ENCODE measurements at regions not wholly inside any gene's neighbourhood (a gene's known extent, or its start where the extent isn't known, plus 50 kb on each side); places are given as distances from the start of the nearest gene placed in this dataset.

DNA sequence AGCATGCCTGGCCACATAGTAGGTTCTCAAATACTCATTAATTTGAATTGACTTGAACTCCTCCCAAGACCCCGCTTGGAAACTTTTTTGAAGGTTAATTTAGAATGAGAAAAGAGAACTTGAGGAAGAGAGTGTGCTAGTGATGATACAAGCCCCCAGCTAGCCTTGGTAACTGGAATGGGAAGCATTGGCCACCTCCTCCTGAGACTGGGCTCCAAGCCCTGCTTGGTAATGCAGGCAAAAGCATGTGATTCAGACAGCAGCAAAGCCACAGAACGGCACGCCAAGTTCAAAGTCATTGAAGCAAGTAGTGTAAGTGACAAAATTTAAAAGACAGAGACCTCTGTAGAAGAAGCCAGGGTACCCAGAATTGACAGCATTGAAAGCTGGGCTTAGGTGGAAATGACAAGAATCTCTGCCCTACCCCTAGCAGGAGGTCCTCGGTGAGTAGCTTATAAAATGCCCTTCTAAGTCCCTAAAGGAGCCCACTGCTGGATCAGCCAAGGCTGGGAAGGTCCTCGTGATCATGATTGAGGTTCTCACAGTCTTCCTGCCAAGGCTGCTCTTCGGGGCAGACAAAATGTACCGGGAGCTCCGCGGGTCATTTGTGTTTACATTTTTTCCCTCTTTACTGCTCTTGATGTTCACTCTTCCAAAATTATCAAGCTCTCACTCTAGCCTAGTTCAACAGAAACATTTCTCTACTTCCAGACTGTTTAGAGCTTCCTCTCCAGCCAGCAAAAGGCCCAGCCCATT, 99.4 kb downstream of the TSEN15 start:
- no peaks in the 10 kb centered on the region for H3K4me1 ChIP-seq (ENCODE audit: control insufficient read depth, insufficient read depth, low read length)
- no peak overlapping the region for H3K27ac ChIP-seq (ENCODE audit: extremely low read depth, low read depth, low read length)
- CTCF ChIA-PET = interaction anchor here (0.6 kb wide), 1 partner anchor 36 kb away, joined by 3 read pairs; no protein-coding TSS in a partner anchor
- POLR2A ChIA-PET = no interaction called here
- no peaks in the 10 kb centered on the region for H3K9me3 ChIP-seq (ENCODE audit: control insufficient read depth, insufficient read depth, low read depth, low read length)
- H3K36me3 ChIP-seq (ENCODE audit: control insufficient read depth in 2 of 2, insufficient read depth in 1 of 2, low read length in 2 of 2) = no peaks in the 10 kb centered on the region
- H3K4me3 ChIP-seq (ENCODE audit: low read depth, low read length) = no peak overlapping the region
- TF ChIP-seq, protein P1, sequence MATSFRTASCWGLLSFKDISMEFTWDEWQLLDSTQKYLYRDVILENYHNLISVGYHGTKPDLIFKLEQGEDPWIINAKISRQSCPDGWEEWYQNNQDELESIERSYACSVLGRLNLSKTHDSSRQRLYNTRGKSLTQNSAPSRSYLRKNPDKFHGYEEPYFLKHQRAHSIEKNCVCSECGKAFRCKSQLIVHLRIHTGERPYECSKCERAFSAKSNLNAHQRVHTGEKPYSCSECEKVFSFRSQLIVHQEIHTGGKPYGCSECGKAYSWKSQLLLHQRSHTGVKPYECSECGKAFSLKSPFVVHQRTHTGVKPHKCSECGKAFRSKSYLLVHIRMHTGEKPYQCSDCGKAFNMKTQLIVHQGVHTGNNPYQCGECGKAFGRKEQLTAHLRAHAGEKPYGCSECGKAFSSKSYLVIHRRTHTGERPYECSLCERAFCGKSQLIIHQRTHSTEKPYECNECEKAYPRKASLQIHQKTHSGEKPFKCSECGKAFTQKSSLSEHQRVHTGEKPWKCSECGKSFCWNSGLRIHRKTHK (tag by site-specific recombination; IDR thresholded peaks at IDR 0.05) = no peak
- TF ChIP-seq ZFP37 (tag by site-specific recombination; IDR thresholded peaks at IDR 0.05) = no peak
- TF ChIP-seq KLF9 (tag by site-specific recombination; IDR thresholded peaks at IDR 0.05; ENCODE audit: low read depth) = no peak
- TF ChIP-seq HOXC10 (CRISPR knock-in tag; IDR thresholded peaks at IDR 0.05) = no peak
- TF ChIP-seq, protein P2, sequence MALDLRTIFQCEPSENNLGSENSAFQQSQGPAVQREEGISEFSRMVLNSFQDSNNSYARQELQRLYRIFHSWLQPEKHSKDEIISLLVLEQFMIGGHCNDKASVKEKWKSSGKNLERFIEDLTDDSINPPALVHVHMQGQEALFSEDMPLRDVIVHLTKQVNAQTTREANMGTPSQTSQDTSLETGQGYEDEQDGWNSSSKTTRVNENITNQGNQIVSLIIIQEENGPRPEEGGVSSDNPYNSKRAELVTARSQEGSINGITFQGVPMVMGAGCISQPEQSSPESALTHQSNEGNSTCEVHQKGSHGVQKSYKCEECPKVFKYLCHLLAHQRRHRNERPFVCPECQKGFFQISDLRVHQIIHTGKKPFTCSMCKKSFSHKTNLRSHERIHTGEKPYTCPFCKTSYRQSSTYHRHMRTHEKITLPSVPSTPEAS (tag by site-specific recombination; IDR thresholded peaks at IDR 0.05) = no peak

DNA sequence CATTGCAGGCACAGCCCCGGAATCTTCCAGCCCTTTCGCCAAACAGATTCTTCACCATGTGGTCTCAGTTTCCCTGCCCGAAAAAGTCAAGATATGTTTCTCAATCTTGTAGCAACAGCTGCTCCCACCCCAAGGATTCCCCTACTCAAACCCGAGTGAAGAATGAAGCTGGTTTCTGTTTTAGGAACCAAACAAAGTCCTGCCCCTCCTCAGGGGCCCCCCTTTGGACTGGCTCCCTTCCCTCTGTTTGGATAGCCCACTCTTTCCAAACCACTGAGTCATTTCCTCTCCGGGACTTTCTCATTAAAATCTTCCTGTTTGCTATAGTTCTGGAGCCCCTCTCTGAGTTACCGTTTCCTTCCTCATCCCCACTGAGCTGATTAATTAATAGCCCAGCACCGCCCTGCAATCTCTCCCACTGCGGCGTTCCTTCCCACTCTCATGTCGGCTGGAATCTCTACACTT, 100.9 kb downstream of the TSEN15 start:
- POLR2A ChIA-PET = no interaction called here
- TF ChIP-seq, protein P3, sequence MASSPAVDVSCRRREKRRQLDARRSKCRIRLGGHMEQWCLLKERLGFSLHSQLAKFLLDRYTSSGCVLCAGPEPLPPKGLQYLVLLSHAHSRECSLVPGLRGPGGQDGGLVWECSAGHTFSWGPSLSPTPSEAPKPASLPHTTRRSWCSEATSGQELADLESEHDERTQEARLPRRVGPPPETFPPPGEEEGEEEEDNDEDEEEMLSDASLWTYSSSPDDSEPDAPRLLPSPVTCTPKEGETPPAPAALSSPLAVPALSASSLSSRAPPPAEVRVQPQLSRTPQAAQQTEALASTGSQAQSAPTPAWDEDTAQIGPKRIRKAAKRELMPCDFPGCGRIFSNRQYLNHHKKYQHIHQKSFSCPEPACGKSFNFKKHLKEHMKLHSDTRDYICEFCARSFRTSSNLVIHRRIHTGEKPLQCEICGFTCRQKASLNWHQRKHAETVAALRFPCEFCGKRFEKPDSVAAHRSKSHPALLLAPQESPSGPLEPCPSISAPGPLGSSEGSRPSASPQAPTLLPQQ (tag by site-specific recombination; IDR thresholded peaks at IDR 0.05) = no peak
- TF ChIP-seq ZNF16 (tag by site-specific recombination; IDR thresholded peaks at IDR 0.05; ENCODE audit: low read depth) (no peak), ZSCAN16 (tag by site-specific recombination; IDR thresholded peaks at IDR 0.05) (no peak), ZNF501 (tag by site-specific recombination; IDR thresholded peaks at IDR 0.05) (no peak), ZEB2 (tag by site-specific recombination; IDR thresholded peaks at IDR 0.05) (no peak), BCL11B (tag by site-specific recombination; IDR thresholded peaks at IDR 0.05; ENCODE audit: low read depth) (no peak), ZNF324 (tag by site-specific recombination; IDR thresholded peaks at IDR 0.05) (no peak), ZNF394 (tag by site-specific recombination; IDR thresholded peaks at IDR 0.05; ENCODE audit: borderline replicate concordance) (no peak), ZNF544 (tag by site-specific recombination; IDR thresholded peaks at IDR 0.05) (no peak), ZNF529 (tag by site-specific recombination; IDR thresholded peaks at IDR 0.05; ENCODE audit: insufficient replicate concordance) (no peak), ZNF555 (tag by site-specific recombination; conservative IDR thresholded peaks at IDR 0.05) (no peak), ZNF521 (tag by site-specific recombination; IDR thresholded peaks at IDR 0.05) (no peak), ZBTB48 (tag by site-specific recombination; IDR thresholded peaks at IDR 0.05) (no peak), GLIS2 (tag by site-specific recombination; IDR thresholded peaks at IDR 0.05) (no peak)
- TF ChIP-seq, protein P4, sequence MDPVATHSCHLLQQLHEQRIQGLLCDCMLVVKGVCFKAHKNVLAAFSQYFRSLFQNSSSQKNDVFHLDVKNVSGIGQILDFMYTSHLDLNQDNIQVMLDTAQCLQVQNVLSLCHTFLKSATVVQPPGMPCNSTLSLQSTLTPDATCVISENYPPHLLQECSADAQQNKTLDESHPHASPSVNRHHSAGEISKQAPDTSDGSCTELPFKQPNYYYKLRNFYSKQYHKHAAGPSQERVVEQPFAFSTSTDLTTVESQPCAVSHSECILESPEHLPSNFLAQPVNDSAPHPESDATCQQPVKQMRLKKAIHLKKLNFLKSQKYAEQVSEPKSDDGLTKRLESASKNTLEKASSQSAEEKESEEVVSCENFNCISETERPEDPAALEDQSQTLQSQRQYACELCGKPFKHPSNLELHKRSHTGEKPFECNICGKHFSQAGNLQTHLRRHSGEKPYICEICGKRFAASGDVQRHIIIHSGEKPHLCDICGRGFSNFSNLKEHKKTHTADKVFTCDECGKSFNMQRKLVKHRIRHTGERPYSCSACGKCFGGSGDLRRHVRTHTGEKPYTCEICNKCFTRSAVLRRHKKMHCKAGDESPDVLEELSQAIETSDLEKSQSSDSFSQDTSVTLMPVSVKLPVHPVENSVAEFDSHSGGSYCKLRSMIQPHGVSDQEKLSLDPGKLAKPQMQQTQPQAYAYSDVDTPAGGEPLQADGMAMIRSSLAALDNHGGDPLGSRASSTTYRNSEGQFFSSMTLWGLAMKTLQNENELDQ (tag by site-specific recombination; IDR thresholded peaks at IDR 0.05; ENCODE audit: low read depth) = no peak
- TF ChIP-seq, protein P5, sequence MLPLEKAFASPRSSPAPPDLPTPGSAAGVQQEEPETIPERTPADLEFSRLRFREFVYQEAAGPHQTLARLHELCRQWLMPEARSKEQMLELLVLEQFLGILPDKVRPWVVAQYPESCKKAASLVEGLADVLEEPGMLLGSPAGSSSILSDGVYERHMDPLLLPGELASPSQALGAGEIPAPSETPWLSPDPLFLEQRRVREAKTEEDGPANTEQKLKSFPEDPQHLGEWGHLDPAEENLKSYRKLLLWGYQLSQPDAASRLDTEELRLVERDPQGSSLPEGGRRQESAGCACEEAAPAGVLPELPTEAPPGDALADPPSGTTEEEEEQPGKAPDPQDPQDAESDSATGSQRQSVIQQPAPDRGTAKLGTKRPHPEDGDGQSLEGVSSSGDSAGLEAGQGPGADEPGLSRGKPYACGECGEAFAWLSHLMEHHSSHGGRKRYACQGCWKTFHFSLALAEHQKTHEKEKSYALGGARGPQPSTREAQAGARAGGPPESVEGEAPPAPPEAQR (tag by site-specific recombination; IDR thresholded peaks at IDR 0.05) = no peak
- TF ChIP-seq, protein P6, sequence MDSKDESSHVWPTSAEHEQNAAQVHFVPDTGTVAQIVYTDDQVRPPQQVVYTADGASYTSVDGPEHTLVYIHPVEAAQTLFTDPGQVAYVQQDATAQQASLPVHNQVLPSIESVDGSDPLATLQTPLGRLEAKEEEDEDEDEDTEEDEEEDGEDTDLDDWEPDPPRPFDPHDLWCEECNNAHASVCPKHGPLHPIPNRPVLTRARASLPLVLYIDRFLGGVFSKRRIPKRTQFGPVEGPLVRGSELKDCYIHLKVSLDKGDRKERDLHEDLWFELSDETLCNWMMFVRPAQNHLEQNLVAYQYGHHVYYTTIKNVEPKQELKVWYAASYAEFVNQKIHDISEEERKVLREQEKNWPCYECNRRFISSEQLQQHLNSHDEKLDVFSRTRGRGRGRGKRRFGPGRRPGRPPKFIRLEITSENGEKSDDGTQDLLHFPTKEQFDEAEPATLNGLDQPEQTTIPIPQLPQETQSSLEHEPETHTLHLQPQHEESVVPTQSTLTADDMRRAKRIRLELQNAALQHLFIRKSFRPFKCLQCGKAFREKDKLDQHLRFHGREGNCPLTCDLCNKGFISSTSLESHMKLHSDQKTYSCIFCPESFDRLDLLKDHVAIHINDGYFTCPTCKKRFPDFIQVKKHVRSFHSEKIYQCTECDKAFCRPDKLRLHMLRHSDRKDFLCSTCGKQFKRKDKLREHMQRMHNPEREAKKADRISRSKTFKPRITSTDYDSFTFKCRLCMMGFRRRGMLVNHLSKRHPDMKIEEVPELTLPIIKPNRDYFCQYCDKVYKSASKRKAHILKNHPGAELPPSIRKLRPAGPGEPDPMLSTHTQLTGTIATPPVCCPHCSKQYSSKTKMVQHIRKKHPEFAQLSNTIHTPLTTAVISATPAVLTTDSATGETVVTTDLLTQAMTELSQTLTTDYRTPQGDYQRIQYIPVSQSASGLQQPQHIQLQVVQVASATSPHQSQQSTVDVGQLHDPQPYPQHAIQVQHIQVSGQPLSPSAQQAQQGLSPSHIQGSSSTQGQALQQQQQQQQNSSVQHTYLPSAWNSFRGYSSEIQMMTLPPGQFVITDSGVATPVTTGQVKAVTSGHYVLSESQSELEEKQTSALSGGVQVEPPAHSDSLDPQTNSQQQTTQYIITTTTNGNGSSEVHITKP (tag by site-specific recombination; IDR thresholded peaks at IDR 0.05) = no peak
- H3K4me1 ChIP-seq (ENCODE audit: control insufficient read depth, insufficient read depth, low read length) = peaks cover 2% of the 10 kb centered on the region; the same call in 1 of the 2 replicates
- H3K27ac ChIP-seq (ENCODE audit: extremely low read depth, low read depth, low read length) = no peak overlapping the region
- no peaks in the 10 kb centered on the region for H3K9me3 ChIP-seq (ENCODE audit: control insufficient read depth, insufficient read depth, low read depth, low read length)
- no peaks in the 10 kb centered on the region for H3K36me3 ChIP-seq (ENCODE audit: control insufficient read depth in 2 of 2, insufficient read depth in 1 of 2, low read length in 2 of 2)
- CTCF ChIA-PET = no interaction called here
- no peak overlapping the region for H3K4me3 ChIP-seq (ENCODE audit: low read depth, low read length)
